Sigmoid colon (tissue), 6 donors: ENCODE measurements at regions not wholly inside any gene's neighbourhood (a gene's known extent, or its start where the extent isn't known, plus 50 kb on each side); places are given as distances from the start of the nearest gene placed in this dataset.

Source experiments
- DNase-seq: peaks from one replicate; pipeline ENCODE4 v3.0.0-alpha.2; 2019
- H3K27ac ChIP-seq, 4 donors: fragments of 200-600 bp; sonication (generic); one replicate each; pipeline ENCODE4 v1.5.1; 2016 to 2019; ENCODE audit warnings: mild to moderate bottlenecking in 1 of 4
- H3K27me3 ChIP-seq, 3 donors: fragments of 200-600 bp; sonication (generic); one replicate each; pipeline ENCODE4 v1.5.1; 2019; ENCODE audit warnings: mild to moderate bottlenecking in 1 of 3
- H3K36me3 ChIP-seq, 4 donors: fragments of 200-600 bp; sonication (generic); one replicate each; pipeline ENCODE4 v1.5.1; 2016 to 2019
- H3K4me1 ChIP-seq, 4 donors: fragments of 200-600 bp; sonication (generic); one replicate each; pipeline ENCODE4 v1.5.1; 2017 to 2019
- H3K4me3 ChIP-seq, 4 donors: fragments of 200-600 bp; sonication (generic); one replicate each; pipeline ENCODE4 v1.5.1; 2017 to 2019; ENCODE audit warnings: mild to moderate bottlenecking in 2 of 4, moderate library complexity in 1 of 4
- H3K9me3 ChIP-seq, 4 donors: fragments of 200-600 bp in 3 of 4; sonication (generic) in 3 of 4; one replicate each; pipeline versions ENCODE4 v1.5.1 to v1.6.1; 2013 to 2019
- CTCF ChIP-seq, 4 experiments: fragments of 450-650 bp in 3 of 4; fragments of 200-600 bp in 1 of 4; IDR thresholded peaks; one replicate each; pipeline ENCODE4 v1.5.1; 2016 to 2019; ENCODE audit warnings: antibody characterized with exemption in 4 of 4, mild to moderate bottlenecking in 3 of 4, moderate library complexity in 2 of 4
- EP300 ChIP-seq, 4 donors: sonication (generic); formaldehyde crosslinking; IDR thresholded peaks; one replicate each; pipeline ENCODE4 v1.6.1; 2017; ENCODE audit warnings: antibody characterized with exemption in 4 of 4
- POLR2A ChIP-seq, 2 donors: fragments of 450-650 bp; IDR thresholded peaks; one replicate each; pipeline ENCODE4 v1.6.1; 2016; ENCODE audit warnings: antibody characterized with exemption in 2 of 2, mild to moderate bottlenecking in 2 of 2, moderate library complexity in 2 of 2
- POLR2AphosphoS5 ChIP-seq, 4 donors: sonication (generic); formaldehyde crosslinking; IDR thresholded peaks; one replicate each; pipeline ENCODE4 v1.6.1; 2017; ENCODE audit warnings: antibody characterized with exemption in 4 of 4
- WGBS, 2 donors: extraction: QIAGEN DNeasy Blood & Tissue Kit; methylation state at CpG; one replicate each; pipeline ENCODE4 v1.1.7; 2013; 5-methylcytosine and 5-hydroxymethylcytosine counted together
- intact Hi-C: fragments of 100-400 bp; cut with DNase I; formaldehyde crosslinking; loops from one replicate; pipeline ENCODE4 v1.15.1; 2023
- donor health status: healthy with polysubstance abuse.
- donor health status: healthy.

DNA sequence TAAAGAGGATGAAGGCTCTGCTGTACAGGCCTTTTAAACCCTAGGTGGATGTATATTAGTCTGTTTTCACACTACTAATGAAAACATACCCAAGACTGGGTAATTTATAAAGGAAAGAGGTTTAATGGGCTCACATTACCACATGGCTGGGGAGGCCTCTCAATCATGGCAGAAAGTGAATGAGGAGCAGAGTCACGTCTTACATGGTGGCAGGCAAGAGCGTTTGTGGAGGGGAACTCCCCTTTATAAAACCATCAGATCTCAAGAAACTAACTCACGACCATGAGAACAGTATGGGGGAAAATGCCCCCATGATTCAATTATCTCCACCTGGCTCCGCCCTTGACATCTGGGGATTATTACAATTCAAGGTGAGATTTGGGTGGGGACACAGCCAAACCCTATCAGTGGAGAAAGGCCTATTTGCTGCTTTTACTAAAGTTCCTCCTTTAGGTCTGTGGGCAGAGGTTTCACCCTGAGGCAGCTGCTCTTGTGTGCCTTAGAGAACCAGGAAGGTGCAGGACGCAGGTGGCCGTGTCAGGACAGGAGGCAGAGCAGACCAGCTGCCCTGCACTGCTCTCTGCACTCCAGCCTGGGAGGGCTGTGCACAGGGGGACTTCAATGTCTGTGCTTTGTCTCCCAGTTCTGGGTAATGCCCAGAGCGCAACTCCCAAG, 178.8 kb upstream of the HDAC4 start:
- intact Hi-C loops: no loop called here
- H3K27ac ChIP-seq: no peak overlapping the region
- H3K36me3 ChIP-seq: no peaks in the 10 kb centered on the region
- peak; percentile 12 for DNase-seq
- no peaks in the 10 kb centered on the region for H3K27me3 ChIP-seq
- no peak overlapping the region for H3K4me3 ChIP-seq
- H3K4me1 ChIP-seq: peaks cover 0 to 5% (median 3%) of the 10 kb centered on the region in 4 donors
- 77 to 83% methylated on average over 7 of the region's 7 CpGs for WGBS, 2 donors
- H3K9me3 ChIP-seq: no peaks in the 10 kb centered on the region
- TF ChIP-seq EP300 (IDR thresholded peaks at IDR 0.05) (no peak), POLR2A (IDR thresholded peaks at IDR 0.05) (no peak), POLR2AphosphoS5 (IDR thresholded peaks at IDR 0.05) (no peak), CTCF (IDR thresholded peaks at IDR 0.05) (no peak)

- no peak for DNase-seq
- Histone ChIP-seq H3K27ac (no peak overlapping the region), H3K36me3 (no peaks in the 10 kb centered on the region), H3K9me3 (no peaks in the 10 kb centered on the region), H3K4me3 (no peak overlapping the region), H3K4me1 (peaks cover 0 to 11% (median 8%) of the 10 kb centered on the region in 4 donors), H3K27me3 (no peaks in the 10 kb centered on the region)
- WGBS, 2 donors: 93 to 95% methylated on average over 12 of the region's 12 CpGs
- no peak for TF ChIP-seq POLR2AphosphoS5 (IDR thresholded peaks at IDR 0.05)
- TF ChIP-seq EP300 (IDR thresholded peaks at IDR 0.05): no peak
- TF ChIP-seq CTCF (IDR thresholded peaks at IDR 0.05): no peak
- TF ChIP-seq POLR2A (IDR thresholded peaks at IDR 0.05): no peak
- intact Hi-C loops: no loop called here
These were observed 178.3 kb upstream of the HDAC4 start for GRCh38 chr2:239579081-239579480.

DNA sequence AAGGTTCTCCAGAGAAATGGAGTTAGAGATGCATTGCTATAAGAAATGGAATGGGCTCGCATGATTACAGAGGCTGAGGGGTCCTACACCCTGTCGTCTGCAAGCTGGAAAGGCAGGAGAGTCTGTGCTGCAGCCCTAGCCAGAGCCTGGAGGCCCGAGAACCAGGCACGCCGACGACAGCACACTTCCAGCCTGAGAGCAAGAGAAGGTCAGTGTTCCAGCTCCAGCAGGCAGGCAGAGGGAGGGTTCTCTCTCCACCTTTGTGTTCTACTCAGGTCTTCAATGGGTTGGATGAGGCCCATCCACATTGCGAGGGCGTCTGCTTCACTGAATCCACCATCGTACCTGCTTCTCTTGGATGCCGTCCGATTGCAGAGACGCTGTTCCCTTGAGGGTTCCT, 177.6 kb upstream of the HDAC4 start:
- Histone ChIP-seq H3K4me3 (no peak overlapping the region), H3K4me1 (peaks cover 0 to 13% (median 8%) of the 10 kb centered on the region in 4 donors), H3K36me3 (no peaks in the 10 kb centered on the region), H3K27me3 (no peaks in the 10 kb centered on the region), H3K9me3 (no peaks in the 10 kb centered on the region), H3K27ac (no peak overlapping the region)
- intact Hi-C loops: no loop called here
- no peak for DNase-seq
- WGBS, 2 donors: 85 to 95% methylated on average over 12 of the region's 12 CpGs
- TF ChIP-seq POLR2A (IDR thresholded peaks at IDR 0.05) (no peak), EP300 (IDR thresholded peaks at IDR 0.05) (no peak), CTCF (IDR thresholded peaks at IDR 0.05) (no peak), POLR2AphosphoS5 (IDR thresholded peaks at IDR 0.05) (no peak)

DNA sequence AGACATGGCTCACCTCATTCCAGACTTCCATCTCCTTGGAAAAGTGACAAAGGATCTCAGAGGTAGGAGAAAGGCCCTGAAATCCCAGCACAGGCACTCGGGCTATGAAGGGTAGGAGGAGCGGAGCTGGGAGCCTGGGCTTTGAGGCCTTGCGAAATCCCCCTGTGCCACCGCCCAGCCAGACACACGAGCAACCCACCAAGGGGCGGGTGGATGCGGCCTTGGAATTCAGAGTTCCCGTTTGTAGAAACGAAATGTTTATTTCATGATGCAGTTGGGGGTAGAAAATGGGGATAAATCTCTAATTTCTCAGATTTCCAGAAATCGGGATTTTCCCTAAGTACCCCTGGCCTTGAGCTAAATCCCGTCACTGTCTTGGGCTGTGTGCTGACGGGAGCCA, 177.1 kb upstream of the HDAC4 start:
- H3K27ac ChIP-seq: no peak overlapping the region
- peaks cover 0 to 13% (median 8%) of the 10 kb centered on the region in 4 donors for H3K4me1 ChIP-seq
- no peaks in the 10 kb centered on the region for H3K27me3 ChIP-seq
- TF ChIP-seq CTCF (IDR thresholded peaks at IDR 0.05) (no peak), EP300 (IDR thresholded peaks at IDR 0.05) (no peak), POLR2A (IDR thresholded peaks at IDR 0.05) (no peak), POLR2AphosphoS5 (IDR thresholded peaks at IDR 0.05) (no peak)
- H3K4me3 ChIP-seq: no peak overlapping the region
- WGBS, 2 donors: 92 to 93% methylated on average over 12 of the region's 12 CpGs
- DNase-seq: no peak
- no peaks in the 10 kb centered on the region for H3K9me3 ChIP-seq
- H3K36me3 ChIP-seq: no peaks in the 10 kb centered on the region
- intact Hi-C loops: no loop called here
